Activated CD8-positive, alpha-beta memory T cell treated with anti-CD3 and anti-CD28 coated beads, Interleukin-2, amount 50 U/mL, for 24 hours (primary cell): ENCODE measurements at regions not wholly inside any gene's neighbourhood (a gene's known extent, or its start where the extent isn't known, plus 50 kb on each side); places are given as distances from the start of the nearest gene placed in this dataset.

Source experiments
- DNase-seq: peaks from one replicate; pipeline ENCODE4 v3.0.0-alpha.2; 2020; ENCODE audit errors: extremely low read depth

DNA sequence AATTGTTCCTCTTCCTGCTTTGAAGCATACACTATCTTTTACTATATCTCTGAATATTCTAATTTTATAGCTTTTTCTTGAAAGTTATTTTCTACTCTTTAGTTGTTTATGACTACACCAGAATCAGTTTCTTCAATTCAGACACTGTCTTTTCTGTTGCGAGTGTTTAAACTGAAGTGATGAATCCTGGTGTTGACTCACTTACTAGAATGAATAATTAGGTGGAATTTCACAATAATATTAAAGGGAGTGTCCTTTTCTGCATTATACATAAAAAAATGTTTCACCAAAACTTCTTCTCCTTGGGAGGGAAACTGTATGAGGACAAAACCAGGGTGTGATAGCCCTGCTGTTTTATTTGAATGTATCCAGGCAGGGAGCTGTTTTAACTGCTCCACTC lies 1383.1 kb downstream of the C4orf33 start:
- no peak for DNase-seq

GRCh38 chr4:130479674-130480073 lies 1383.7 kb downstream of the C4orf33 start:
- no peak for DNase-seq

GRCh38 chr4:130484826-130485225 lies 1388.9 kb downstream of the C4orf33 start:
- no peak for DNase-seq

GRCh38 chr4:130485371-130485770 lies 1389.4 kb downstream of the C4orf33 start:
- DNase-seq: no peak

DNA sequence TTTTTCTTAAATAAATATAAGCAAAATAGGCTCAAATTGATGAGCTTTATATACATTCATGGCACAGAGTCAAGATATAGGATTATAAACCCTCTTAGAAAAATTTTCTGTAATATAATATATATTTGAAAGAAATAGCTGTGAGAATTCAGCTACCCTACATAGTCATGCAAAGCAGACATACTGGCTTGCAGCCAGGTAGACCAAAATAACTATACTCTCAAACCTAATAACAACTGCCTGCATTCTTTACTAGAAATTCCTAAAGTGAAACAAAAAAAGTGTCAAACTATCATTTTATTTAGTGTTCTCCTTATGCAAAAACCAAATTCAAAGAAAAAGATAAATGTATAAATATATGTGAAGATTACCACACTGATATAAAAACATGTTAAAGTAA lies 1390.2 kb downstream of the C4orf33 start:
- DNase-seq: no peak

DNA sequence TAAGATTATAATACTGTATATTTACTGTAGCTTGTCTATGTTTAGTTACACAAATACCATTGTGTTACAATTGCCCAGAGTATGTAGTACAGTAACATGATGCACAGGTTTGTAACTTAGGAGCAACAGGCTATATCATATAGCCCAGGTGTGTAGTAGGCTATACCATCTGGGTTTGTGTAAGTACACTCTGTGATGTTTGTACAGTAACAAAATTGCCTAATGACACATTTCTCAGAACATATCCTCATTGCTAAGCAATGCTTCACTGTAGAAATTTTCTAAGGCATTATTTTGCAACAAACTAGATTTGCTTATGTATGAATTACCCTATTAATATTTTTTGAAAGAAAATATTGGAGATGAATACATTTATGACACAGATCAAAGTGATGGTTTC lies 1390.9 kb downstream of the C4orf33 start:
- DNase-seq: no peak

- no peak for DNase-seq
Observed at GRCh38 chr4:130510661-130511060, 1414.7 kb downstream of the C4orf33 start.

DNA sequence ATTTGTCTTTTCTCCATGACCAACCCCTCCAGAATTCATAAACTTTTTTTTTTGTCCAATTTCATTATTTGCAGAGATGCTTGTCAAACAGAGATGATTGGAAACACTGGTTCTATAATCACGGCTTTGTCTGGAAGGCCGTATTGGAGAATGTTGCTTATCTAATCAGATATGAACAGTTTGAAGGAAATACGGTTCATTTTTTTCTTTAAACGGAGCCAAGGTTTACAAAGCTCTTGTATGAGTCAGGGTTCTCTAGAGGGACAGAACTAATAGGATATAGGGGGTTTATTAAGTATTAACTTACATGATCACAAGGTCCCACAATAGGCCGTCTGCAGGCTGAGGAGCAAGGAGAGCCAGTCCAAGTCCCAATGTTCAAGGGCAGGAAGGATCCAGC lies 1415.8 kb downstream of the C4orf33 start:
- DNase-seq: no peak

DNA sequence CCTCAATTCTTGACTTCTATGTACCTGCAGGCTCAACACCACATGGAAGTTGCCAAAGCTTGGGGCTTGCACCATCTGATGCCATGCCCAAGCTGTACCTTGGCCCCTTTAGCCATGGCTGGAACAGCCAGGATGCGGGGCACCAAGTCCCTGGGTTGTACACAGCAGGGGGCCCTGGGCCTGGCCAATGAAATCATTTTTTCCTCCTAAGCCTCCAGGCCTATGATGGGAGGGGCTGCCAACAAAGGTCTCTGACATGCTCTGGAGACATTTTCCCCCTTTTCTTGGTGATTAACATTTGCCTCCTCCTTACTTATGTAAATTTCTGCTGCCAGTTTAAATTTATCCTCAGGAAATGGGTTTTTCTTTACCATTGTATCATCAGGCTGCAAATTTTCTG lies 1428.1 kb downstream of the C4orf33 start:
- no peak for DNase-seq

- no peak for DNase-seq
Observed at GRCh38 chr4:130530505-130530904, 1434.6 kb downstream of the C4orf33 start.

DNA sequence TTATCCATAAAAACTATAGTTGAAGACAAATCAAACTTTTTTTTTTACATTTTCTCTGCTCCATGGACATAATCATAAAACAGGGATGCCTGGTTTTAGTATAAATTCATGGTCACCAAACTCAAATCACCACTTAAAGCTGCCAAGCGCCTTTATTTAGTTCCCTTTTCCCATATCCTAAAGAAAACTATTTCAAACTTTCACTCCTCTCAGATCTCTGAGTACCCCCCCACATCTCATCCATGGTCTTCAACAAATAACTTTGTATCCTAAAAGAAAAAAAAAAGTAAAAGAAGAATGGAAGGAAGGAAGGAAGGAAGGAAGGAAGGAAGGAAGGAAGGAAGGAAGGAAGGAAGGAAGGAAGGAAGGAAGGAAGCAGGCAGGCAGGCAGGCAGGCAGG lies 1438.7 kb downstream of the C4orf33 start:
- no peak for DNase-seq

DNA sequence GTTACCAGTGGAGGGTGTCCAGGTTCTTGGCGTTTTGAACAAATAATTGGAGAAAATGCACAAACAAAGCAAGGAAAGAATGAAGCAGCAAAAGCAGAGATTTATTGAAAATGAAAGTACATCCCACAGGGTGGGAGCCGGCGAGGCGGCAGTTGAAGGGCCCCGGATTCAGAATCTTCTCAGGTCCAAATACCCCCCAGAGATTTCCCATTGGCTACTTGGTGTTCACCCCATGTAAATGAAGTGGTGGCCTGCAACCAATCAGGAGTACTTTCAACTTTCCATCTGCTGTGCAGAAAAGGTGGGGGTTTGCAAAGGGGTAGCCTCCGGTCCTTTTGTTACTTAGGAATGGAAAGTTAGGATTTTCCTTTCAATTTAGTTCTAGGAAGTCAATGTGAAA lies 1447.0 kb downstream of the C4orf33 start:
- DNase-seq: no peak

GRCh38 chr4:130545171-130545570 lies 1449.2 kb downstream of the C4orf33 start:
- DNase-seq: no peak

DNA sequence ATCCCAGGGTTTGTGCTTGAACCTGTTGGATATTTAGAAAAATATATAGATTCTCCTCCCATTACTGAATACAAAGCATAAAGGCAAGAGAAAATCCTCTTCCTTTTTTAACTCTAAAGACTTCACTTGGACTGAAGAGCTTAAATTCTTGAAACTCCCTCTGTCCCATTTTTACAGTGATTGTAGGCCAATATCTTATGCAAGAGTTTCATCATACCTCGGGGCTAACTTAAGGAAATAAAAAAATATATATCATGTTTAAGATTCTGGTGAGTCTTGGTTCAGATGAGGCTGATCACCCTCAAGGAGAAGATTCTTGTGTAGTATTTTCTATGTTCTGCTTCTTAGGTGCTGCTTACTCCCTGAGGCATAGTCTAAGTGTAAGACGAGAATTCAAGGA lies 1449.6 kb downstream of the C4orf33 start:
- no peak for DNase-seq

DNA sequence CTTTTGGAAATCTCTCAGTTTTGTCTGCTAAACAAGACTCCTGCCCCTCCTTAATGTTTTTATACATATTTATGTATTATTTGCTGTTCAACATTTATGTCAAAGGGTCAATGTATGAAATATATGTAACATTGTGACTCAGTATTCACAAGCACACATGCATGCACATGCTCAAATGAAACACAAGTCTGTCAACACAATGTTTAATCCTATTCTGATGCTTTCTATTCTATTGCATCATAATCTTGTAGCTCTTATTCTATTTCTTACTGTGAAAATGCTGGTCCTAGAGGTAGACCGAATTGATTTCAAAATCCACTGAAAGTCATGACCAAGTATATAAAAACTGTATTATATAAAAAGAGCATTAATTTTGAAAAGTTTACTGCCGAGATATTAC lies 1463.3 kb downstream of the C4orf33 start:
- no peak for DNase-seq

DNA sequence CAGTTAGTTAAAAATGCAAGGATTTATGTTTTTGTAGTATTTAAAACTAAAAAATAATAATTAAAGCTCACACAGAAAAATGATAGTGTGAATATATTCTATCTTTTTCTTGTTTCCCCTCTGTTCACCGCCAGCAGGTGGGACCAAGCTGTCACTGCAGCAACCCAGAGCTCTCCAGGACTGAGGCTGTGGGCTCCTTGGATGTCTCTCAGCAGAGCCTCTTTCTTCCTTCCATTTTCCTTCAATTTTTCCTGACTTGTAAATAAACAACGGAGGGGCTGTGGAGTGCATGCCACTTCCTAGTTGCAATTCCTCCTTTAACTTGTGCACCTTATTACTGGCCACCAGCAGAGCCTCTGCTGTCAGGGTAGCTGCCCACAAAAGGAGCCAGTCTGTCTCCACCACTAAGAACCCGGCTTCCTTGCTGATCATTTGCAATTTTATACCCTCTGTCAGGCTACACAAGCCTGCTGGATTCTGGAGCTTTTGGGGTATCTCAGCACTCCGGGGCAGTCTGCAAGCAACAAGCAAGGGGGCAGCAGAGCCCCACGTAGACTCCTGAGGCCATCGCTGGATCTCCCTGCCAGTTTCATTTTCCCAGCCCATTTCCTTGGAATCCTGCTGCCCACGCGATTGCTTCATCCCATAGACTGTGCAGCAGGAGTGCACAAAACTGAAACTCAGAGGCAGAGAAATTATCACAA lies 1467.4 kb downstream of the C4orf33 start:
- DNase-seq: no peak

GRCh38 chr4:130563889-130564418 lies 1468.0 kb downstream of the C4orf33 start:
- DNase-seq: no peak

DNA sequence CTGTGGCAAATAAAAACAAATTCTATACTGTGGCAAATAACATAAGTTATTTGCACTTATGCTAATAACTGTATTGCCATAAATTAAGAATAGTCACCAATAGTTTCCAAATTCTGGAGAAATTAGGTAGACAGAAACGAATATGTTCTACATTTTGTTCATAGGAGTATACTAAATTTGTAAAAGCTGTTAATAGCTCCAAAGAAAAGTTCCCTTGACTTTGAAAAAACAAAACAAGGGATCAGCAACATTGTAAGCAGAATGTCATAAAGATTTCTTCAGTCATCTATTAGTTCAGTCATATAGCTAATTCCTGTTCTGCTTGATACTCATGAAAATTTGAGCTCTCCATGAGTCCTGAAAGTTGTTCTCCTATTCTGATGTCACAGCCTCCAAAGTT lies 1472.8 kb downstream of the C4orf33 start:
- no peak for DNase-seq

GRCh38 chr4:130573742-130574141 lies 1477.8 kb downstream of the C4orf33 start:
- DNase-seq: no peak

GRCh38 chr4:130574215-130574614 lies 1478.3 kb downstream of the C4orf33 start:
- DNase-seq: no peak

GRCh38 chr4:130576218-130576617 lies 1480.3 kb downstream of the C4orf33 start:
- no peak for DNase-seq

DNA sequence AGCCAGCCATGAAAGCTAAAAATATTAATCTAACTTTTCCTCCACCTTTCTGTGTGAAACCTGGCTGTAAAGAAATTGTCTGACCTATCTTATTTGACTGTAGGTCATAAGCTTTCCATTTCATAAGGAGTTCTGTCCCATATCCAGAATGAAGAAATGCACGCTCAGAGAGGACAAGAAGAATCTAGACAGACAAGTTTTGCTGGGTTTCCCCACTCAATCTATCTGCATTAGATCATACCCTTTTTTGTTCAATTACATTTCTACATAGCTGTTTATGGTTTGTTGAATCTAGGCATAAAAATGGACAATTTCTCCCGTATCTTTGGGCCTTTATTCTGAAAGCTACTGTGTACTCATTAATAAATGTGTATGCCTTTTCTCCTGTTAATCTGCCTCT lies 1495.1 kb downstream of the C4orf33 start:
- DNase-seq: no peak

DNA sequence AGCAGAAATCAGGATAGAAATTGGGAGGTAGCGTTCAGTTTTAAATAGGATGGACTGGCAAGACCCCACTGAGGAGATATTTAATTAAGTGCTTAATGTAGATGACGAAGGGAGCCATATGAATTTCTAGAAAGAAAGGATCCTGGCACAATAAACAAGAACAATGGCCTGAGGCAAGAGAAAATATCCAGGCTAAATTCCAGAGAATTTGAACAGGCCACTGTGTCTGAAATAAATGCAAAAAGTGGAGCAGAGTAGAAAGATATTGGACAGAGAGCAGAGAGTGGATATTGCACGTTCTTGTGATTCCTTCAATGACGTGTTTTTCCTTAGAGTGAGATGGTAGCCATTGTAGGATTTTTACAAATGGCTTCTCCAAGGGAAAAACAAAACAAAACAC lies 1504.8 kb downstream of the C4orf33 start:
- DNase-seq: no peak

- DNase-seq: no peak
Observed at GRCh38 chr4:130603043-130603442, 1507.1 kb downstream of the C4orf33 start.
